ENCODE measurements at regions not wholly inside any gene's neighbourhood (a gene's known extent, or its start where the extent isn't known, plus 50 kb on each side); places are given as distances from the start of the nearest gene placed in this dataset.

GRCh38 chr18:53644799-53645471, 579.5 kb downstream of the MBD2 start:
- DNase-seq (ENCODE audit: low read depth in 3 of 3): no peak

DNA sequence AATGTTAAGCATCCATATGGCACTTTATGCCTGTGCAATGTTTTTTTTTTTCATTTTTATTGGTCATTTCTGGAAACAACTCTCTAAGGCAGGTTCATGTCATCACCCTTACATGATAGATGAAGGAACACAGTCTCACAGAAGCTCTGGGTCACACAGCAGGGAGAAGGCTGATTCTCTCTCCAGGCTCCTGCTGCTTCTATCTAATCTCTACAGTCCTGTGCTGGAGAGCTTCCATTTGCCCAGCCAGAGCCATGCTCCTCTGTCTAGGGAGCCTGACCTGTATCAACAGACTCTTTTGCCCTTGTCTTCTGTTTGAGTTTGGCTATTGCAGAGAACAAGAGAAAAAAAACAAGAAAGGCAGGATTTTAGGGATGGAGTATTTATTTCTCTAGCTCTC, 584.8 kb downstream of the MBD2 start:
- no peak for DNase-seq (ENCODE audit: low read depth in 3 of 3)

- DNase-seq (ENCODE audit: low read depth in 3 of 3): no peak
These were observed 595.1 kb downstream of the MBD2 start for GRCh38 chr18:53629337-53629736.

DNA sequence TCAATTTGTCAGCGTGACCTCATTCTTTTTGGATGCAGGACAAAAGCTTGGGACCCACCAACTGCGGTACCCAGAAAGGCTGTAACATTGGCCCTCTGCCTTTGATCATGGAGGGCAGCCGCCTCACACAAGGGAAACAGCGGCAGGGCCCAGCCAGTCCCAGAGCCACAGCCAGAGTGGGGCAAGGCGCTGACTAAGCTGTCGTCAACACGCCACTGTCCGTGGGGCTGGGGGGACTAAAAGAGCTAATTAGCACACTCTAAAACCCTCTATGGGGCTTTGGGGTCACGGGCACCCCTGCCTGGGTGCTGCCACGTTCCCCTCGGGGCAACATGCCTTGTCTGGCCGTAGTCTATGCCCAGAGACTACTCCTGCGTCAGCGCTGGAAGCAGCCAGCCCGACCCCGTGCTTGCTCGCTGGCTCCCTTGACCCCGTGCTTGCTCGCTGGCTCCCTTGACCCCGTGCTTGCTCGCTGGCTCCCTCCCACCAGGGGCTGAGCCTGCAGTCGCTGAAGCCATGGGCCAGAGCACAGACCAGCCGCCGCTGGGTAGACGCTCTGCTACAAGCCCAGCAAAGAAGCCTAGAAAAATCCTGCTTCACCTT, 598.4 kb downstream of the MBD2 start:
- no peak for DNase-seq (ENCODE audit: low read depth in 3 of 3)

GRCh38 chr18:53610957-53611356, 613.5 kb downstream of the MBD2 start:
- DNase-seq (ENCODE audit: low read depth in 3 of 3): no peak

DNA sequence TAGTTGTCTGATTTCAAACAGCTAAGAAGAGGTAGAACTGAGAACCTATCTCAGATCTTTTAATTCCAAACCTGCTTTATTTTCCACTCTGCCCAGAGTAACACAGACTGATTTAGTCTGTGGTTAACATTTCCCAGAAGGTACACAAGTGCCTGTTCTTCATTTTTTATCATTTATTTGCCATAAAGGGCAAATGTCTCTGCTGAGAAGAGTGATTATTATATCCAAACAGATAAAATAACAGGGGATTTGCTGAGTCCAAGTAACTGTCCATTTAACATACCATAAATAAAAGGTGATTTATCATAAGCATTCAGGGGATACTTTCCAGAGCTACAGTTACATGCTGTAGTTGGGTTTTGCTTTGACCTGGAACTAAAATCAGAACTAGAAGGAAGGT, 617.7 kb downstream of the MBD2 start:
- no peak for DNase-seq (ENCODE audit: low read depth in 3 of 3)

DNA sequence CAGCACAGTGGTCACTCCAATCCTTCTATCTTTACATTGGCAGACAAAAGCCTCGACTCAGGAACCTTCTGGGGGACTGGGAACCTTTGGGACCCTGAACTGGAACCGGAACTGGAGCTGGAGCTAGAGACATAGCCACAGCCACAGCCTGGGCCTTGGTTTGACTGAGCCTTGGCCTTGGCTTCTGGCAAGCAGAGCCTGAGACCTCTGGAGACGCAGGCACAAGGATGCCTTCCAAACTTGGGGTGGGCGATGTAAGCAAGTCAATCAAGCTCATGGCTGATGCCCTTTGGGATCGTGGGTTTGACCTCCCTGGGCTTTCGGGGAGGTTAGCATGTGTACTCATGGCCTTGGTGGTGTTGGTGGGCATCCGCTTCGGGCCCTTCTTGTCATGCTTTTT, 619.3 kb downstream of the MBD2 start:
- no peak for DNase-seq (ENCODE audit: low read depth in 3 of 3)

DNA sequence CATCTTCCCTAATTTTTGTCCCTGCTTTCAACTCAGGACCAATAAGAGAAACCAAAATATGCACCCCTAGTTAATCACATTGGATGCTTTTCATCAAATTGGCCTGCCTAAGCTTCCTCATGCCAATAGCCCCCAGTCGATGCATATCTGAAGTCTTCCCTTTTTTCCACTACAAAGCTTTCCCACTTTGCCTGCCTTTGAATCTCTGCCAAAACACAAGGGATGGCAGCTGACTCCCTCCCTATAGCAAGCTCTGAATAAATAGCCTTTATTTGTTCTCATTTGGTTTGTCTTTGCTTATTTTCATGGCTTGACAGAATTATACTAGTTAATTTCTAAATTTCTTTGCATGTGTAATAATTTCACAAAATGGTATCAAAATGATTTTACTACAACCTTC, 621.2 kb downstream of the MBD2 start:
- no peak for DNase-seq (ENCODE audit: low read depth in 3 of 3)

- no peak for DNase-seq (ENCODE audit: low read depth in 3 of 3)
These were observed 623.1 kb downstream of the MBD2 start for GRCh38 chr18:53601344-53601743.

DNA sequence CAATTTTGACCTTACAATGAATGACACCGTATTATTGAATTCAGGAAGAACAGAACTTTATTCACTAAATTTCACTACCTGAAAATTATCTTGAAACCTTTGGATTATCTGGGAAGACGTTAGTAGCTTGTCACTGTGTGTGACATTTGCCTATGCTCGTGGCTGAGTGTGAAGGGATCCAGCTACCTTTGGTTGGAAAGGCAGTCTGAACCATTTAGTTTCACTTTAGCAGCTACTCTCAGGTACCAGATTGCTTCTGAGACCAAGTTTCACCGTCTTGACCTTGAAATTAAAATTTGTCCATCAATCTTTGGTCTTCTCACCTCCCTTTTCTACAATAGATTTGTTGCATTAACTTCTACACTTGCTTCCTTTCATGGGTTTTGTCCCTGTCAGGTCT, 637.5 kb downstream of the MBD2 start:
- DNase-seq (ENCODE audit: low read depth in 3 of 3): no peak

Data from stimulated activated CD4-positive, alpha-beta T cell treated with anti-CD3 and anti-CD28 coated beads, TNF-alpha, amount 100 ng/mL, for 24 hours (primary cell).